Stimulated activated memory B cell treated with anti-CD40 and anti-IgM and Interleukin-4, amounts not matched to agents 10 μg/mL and 1 μg/mL and 100 μg/mL, for 72 hours (primary cell): ENCODE measurements at regions not wholly inside any gene's neighbourhood (a gene's known extent, or its start where the extent isn't known, plus 50 kb on each side); places are given as distances from the start of the nearest gene placed in this dataset.

ENCODE experiments used
- ATAC-seq: fragments of 150-1000 bp; cut with Tn5 transposase; 2 replicates; pipeline ENCODE4 v1.10.0; 2021
- H3K27ac Mint-ChIP-seq: one replicate; pipeline ENCODE4 v1.8.0; 2022; ENCODE audit warnings: mild to moderate bottlenecking, mixed read lengths
- H3K27me3 Mint-ChIP-seq: one replicate; pipeline ENCODE4 v1.8.0; 2022; ENCODE audit warnings: mixed read lengths
- H3K36me3 Mint-ChIP-seq: one replicate; pipeline ENCODE4 v1.8.0; 2022; ENCODE audit warnings: mixed read lengths
- H3K4me1 Mint-ChIP-seq: one replicate; pipeline ENCODE4 v1.8.0; 2022; ENCODE audit warnings: mixed read lengths
- H3K4me3 Mint-ChIP-seq: one replicate; pipeline ENCODE4 v1.8.0; 2022; ENCODE audit warnings: mild to moderate bottlenecking, moderate library complexity, mixed read lengths
- H3K9me3 Mint-ChIP-seq: one replicate; pipeline ENCODE4 v1.8.0; 2022; ENCODE audit warnings: mixed read lengths

GRCh38 chr7:98531717-98532116 lies 85.4 kb upstream of the NPTX2 start:
- no peaks in the 10 kb centered on the region for H3K36me3 Mint-ChIP-seq
- no peak overlapping the region for H3K27ac Mint-ChIP-seq
- no peak overlapping the region for H3K4me3 Mint-ChIP-seq
- peaks cover 7% of the 10 kb centered on the region for H3K9me3 Mint-ChIP-seq
- no peak for ATAC-seq
- no peaks in the 10 kb centered on the region for H3K4me1 Mint-ChIP-seq
- H3K27me3 Mint-ChIP-seq = peaks cover 8% of the 10 kb centered on the region

- no peak overlapping the region for H3K4me3 Mint-ChIP-seq
- peaks cover 5% of the 10 kb centered on the region for H3K9me3 Mint-ChIP-seq
- no peak for ATAC-seq
These were observed 89.0 kb upstream of the NPTX2 start for GRCh38 chr7:98528079-98528478.

GRCh38 chr7:98526059-98526458 lies 91.0 kb upstream of the NPTX2 start:
- Mint-ChIP-seq H3K36me3 (no peaks in the 10 kb centered on the region), H3K27me3 (no peaks in the 10 kb centered on the region), H3K4me1 (no peaks in the 10 kb centered on the region), H3K9me3 (peaks cover 6% of the 10 kb centered on the region), H3K4me3 (no peak overlapping the region), H3K27ac (no peak overlapping the region)
- ATAC-seq = no peak

More at GRCh38 chr7:98528079-98528478, 89.0 kb upstream of the NPTX2 start:
- Mint-ChIP-seq H3K27ac (no peak overlapping the region), H3K4me1 (no peaks in the 10 kb centered on the region), H3K27me3 (no peaks in the 10 kb centered on the region), H3K36me3 (no peaks in the 10 kb centered on the region)

GRCh38 chr7:98521089-98521692 lies 95.9 kb upstream of the NPTX2 start:
- H3K36me3 Mint-ChIP-seq = no peaks in the 10 kb centered on the region
- no peaks in the 10 kb centered on the region for H3K4me1 Mint-ChIP-seq
- H3K27me3 Mint-ChIP-seq = no peaks in the 10 kb centered on the region
- ATAC-seq = no peak
- no peak overlapping the region for H3K4me3 Mint-ChIP-seq
- H3K9me3 Mint-ChIP-seq = peaks cover 9% of the 10 kb centered on the region
- H3K27ac Mint-ChIP-seq = no peak overlapping the region

GRCh38 chr7:98520356-98520951 lies 96.6 kb upstream of the NPTX2 start:
- H3K27me3 Mint-ChIP-seq = no peaks in the 10 kb centered on the region
- H3K36me3 Mint-ChIP-seq = no peaks in the 10 kb centered on the region
- ATAC-seq = no peak
- no peak overlapping the region for H3K27ac Mint-ChIP-seq
- no peak overlapping the region for H3K4me3 Mint-ChIP-seq
- H3K9me3 Mint-ChIP-seq = peaks cover 9% of the 10 kb centered on the region
- H3K4me1 Mint-ChIP-seq = no peaks in the 10 kb centered on the region

- Mint-ChIP-seq H3K9me3 (peaks cover 6% of the 10 kb centered on the region), H3K4me1 (no peaks in the 10 kb centered on the region), H3K27ac (no peak overlapping the region), H3K4me3 (no peak overlapping the region), H3K27me3 (no peaks in the 10 kb centered on the region), H3K36me3 (no peaks in the 10 kb centered on the region)
- no peak for ATAC-seq
These were observed 98.7 kb upstream of the NPTX2 start for GRCh38 chr7:98518159-98518947.

GRCh38 chr7:98515201-98515600 lies 101.9 kb upstream of the NPTX2 start:
- ATAC-seq = no peak
- Mint-ChIP-seq H3K9me3 (peaks cover 3% of the 10 kb centered on the region), H3K27me3 (peaks cover 14% of the 10 kb centered on the region), H3K36me3 (no peaks in the 10 kb centered on the region), H3K27ac (no peak overlapping the region), H3K4me3 (no peak overlapping the region), H3K4me1 (no peaks in the 10 kb centered on the region)

GRCh38 chr7:98514211-98515031 lies 102.7 kb upstream of the NPTX2 start:
- Mint-ChIP-seq H3K4me3 (no peak overlapping the region), H3K9me3 (peaks cover 3% of the 10 kb centered on the region), H3K36me3 (no peaks in the 10 kb centered on the region), H3K27ac (no peak overlapping the region), H3K27me3 (peaks cover 14% of the 10 kb centered on the region), H3K4me1 (no peaks in the 10 kb centered on the region)
- no peak for ATAC-seq

GRCh38 chr7:98511175-98511574 lies 105.9 kb upstream of the NPTX2 start:
- Mint-ChIP-seq H3K4me1 (no peaks in the 10 kb centered on the region), H3K9me3 (peaks cover 7% of the 10 kb centered on the region), H3K27ac (no peak overlapping the region), H3K4me3 (no peak overlapping the region), H3K27me3 (peaks cover 14% of the 10 kb centered on the region), H3K36me3 (no peaks in the 10 kb centered on the region)
- ATAC-seq = no peak

GRCh38 chr7:98509836-98510235 lies 107.2 kb upstream of the NPTX2 start:
- H3K36me3 Mint-ChIP-seq = no peaks in the 10 kb centered on the region
- no peak overlapping the region for H3K4me3 Mint-ChIP-seq
- no peak overlapping the region for H3K27ac Mint-ChIP-seq
- peaks cover 14% of the 10 kb centered on the region for H3K27me3 Mint-ChIP-seq
- ATAC-seq = no peak
- no peaks in the 10 kb centered on the region for H3K4me1 Mint-ChIP-seq
- peaks cover 7% of the 10 kb centered on the region for H3K9me3 Mint-ChIP-seq

- no peak for ATAC-seq
- H3K27ac Mint-ChIP-seq = no peak overlapping the region
These were observed 105.6 kb upstream of the BAIAP2L1 start for GRCh38 chr7:98506471-98506870.

GRCh38 chr7:98500764-98501163 lies 99.9 kb upstream of the BAIAP2L1 start:
- H3K9me3 Mint-ChIP-seq = peaks cover 9% of the 10 kb centered on the region
- no peaks in the 10 kb centered on the region for H3K36me3 Mint-ChIP-seq
- no peak overlapping the region for H3K27ac Mint-ChIP-seq

More at GRCh38 chr7:98506471-98506870, 105.6 kb upstream of the BAIAP2L1 start:
- Mint-ChIP-seq H3K4me1 (no peaks in the 10 kb centered on the region), H3K27me3 (peaks cover 28% of the 10 kb centered on the region), H3K9me3 (peaks cover 7% of the 10 kb centered on the region), H3K36me3 (no peaks in the 10 kb centered on the region), H3K4me3 (no peak overlapping the region)

GRCh38 chr7:98496618-98497017 lies 95.7 kb upstream of the BAIAP2L1 start:
- Mint-ChIP-seq H3K27me3 (peaks cover 8% of the 10 kb centered on the region), H3K27ac (no peak overlapping the region), H3K36me3 (no peaks in the 10 kb centered on the region), H3K9me3 (peaks cover 18% of the 10 kb centered on the region), H3K4me3 (no peak overlapping the region), H3K4me1 (no peaks in the 10 kb centered on the region)
- ATAC-seq = no peak

More at GRCh38 chr7:98500764-98501163, 99.9 kb upstream of the BAIAP2L1 start:
- peaks cover 29% of the 10 kb centered on the region for H3K27me3 Mint-ChIP-seq
- no peaks in the 10 kb centered on the region for H3K4me1 Mint-ChIP-seq
- ATAC-seq = no peak
- H3K4me3 Mint-ChIP-seq = no peak overlapping the region

GRCh38 chr7:98495200-98495955 lies 94.5 kb upstream of the BAIAP2L1 start:
- H3K4me3 Mint-ChIP-seq = no peak overlapping the region

More at GRCh38 chr7:98495200-98495955, 94.5 kb upstream of the BAIAP2L1 start:
- Mint-ChIP-seq H3K27me3 (no peaks in the 10 kb centered on the region), H3K4me1 (no peaks in the 10 kb centered on the region), H3K9me3 (peaks cover 18% of the 10 kb centered on the region), H3K36me3 (no peaks in the 10 kb centered on the region), H3K27ac (no peak overlapping the region)
- ATAC-seq = no peak
